Keratinocyte (primary cell): ENCODE measurements at regions not wholly inside any gene's neighbourhood (a gene's known extent, or its start where the extent isn't known, plus 50 kb on each side); places are given as distances from the start of the nearest gene placed in this dataset.

Experiments used
- DNase-seq: peaks from one replicate; pipeline ENCODE4 v3.0.0-alpha.2; 2011; ENCODE audit warnings: low read depth, missing footprints, low spot score
- FAIRE-seq: peaks from 2 replicates; lab custom pipeline; 2011; peaks lifted over from hg19 to GRCh38; lab: Jason Lieb, UNC
- H2AFZ ChIP-seq: 2 replicates; pipeline ENCODE4 v1.6.0; 2012; ENCODE audit warnings: low read length, control low read depth, inconsistent platforms; ENCODE audit not compliant: control insufficient read depth
- H3K27ac ChIP-seq: 2 replicates; pipeline ENCODE4 v1.5.1; 2011; ENCODE audit warnings: low read length; ENCODE audit not compliant: control insufficient read depth, insufficient read depth
- H3K27me3 ChIP-seq: 3 replicates; pipeline ENCODE4 v1.6.0; 2011; ENCODE audit warnings: low read length; ENCODE audit not compliant: control insufficient read depth, insufficient read depth; ENCODE audit errors: extremely low read depth
- H3K36me3 ChIP-seq, 2 experiments: 2 replicates in 1 of 2; 3 replicates in 1 of 2; pipeline ENCODE4 v1.5.1; 2011; ENCODE audit warnings: low read length in 2 of 2, mild to moderate bottlenecking in 1 of 2; ENCODE audit not compliant: control insufficient read depth in 2 of 2, insufficient read depth in 2 of 2; ENCODE audit errors: extremely low read depth in 1 of 2
- H3K4me1 ChIP-seq: 3 replicates; pipeline ENCODE4 v1.5.1; 2011; ENCODE audit warnings: low read length; ENCODE audit not compliant: control insufficient read depth, insufficient read depth; ENCODE audit errors: extremely low read depth
- H3K4me2 ChIP-seq: 3 replicates; pipeline ENCODE4 v1.6.0; 2011; ENCODE audit warnings: low read depth, low read length; ENCODE audit not compliant: control insufficient read depth, insufficient read depth; ENCODE audit errors: extremely low read depth
- H3K4me3 ChIP-seq, 3 experiments: fragments of 200-600 bp in 1 of 3; sonication (generic) in 1 of 3; 2 replicates in 2 of 3; 3 replicates in 1 of 3; pipeline ENCODE4 v1.5.1; 2011 to 2016; ENCODE audit warnings: low read length in 3 of 3, mild to moderate bottlenecking in 3 of 3, control low read depth in 2 of 3, inconsistent platforms in 1 of 3, low read depth in 1 of 3, mixed read lengths in 1 of 3, mixed run types in 1 of 3, moderate library complexity in 1 of 3; ENCODE audit not compliant: control insufficient read depth in 2 of 3, insufficient read depth in 2 of 3; ENCODE audit errors: extremely low read depth in 1 of 3
- H3K79me2 ChIP-seq: 2 replicates; pipeline ENCODE4 v1.6.0; 2012; ENCODE audit warnings: low read length; ENCODE audit not compliant: control insufficient read depth, insufficient read depth
- H3K9ac ChIP-seq: 3 replicates; pipeline ENCODE4 v1.6.0; 2011; ENCODE audit warnings: low read length; ENCODE audit not compliant: control insufficient read depth, insufficient read depth; ENCODE audit errors: extremely low read depth
- H3K9me1 ChIP-seq: 3 replicates; pipeline ENCODE4 v1.6.0; 2011; ENCODE audit warnings: low read length; ENCODE audit not compliant: control insufficient read depth, insufficient read depth; ENCODE audit errors: extremely low read depth
- H3K9me3 ChIP-seq: 2 replicates; pipeline ENCODE4 v1.5.1; 2012; ENCODE audit warnings: low read depth, low read length; ENCODE audit not compliant: control insufficient read depth
- H4K20me1 ChIP-seq: 3 replicates; pipeline ENCODE4 v1.6.0; 2011; ENCODE audit warnings: low read length; ENCODE audit not compliant: control insufficient read depth, insufficient read depth; ENCODE audit errors: extremely low read depth
- CTCF ChIP-seq, 3 experiments: IDR thresholded peaks in 1 of 3; conservative IDR thresholded peaks in 1 of 3; optimal IDR thresholded peaks in 1 of 3; 2 replicates in 2 of 3; 3 replicates in 1 of 3; pipeline versions ENCODE3 to v1.5.1; 2011; ENCODE audit warnings: low read length in 3 of 3, mild to moderate bottlenecking in 3 of 3, moderate library complexity in 2 of 3, control low read depth in 1 of 3, inconsistent platforms in 1 of 3; ENCODE audit not compliant: insufficient read depth in 2 of 3; ENCODE audit errors: extremely low read depth in 1 of 3
- EZH2 ChIP-seq: IDR thresholded peaks from one replicate; pipeline ENCODE4 v1.6.1; 2012; ENCODE audit warnings: inconsistent platforms, mild to moderate bottlenecking, low read length, moderate library complexity
- dilution Hi-C: fragments of 300-500 bp; cut with MboI; formaldehyde crosslinking; loops from one replicate; pipeline ENCODE4 v1.7.0; 2020; ENCODE audit warnings: low sequenced_read_pairs; ENCODE audit not compliant: extremely low pct_ligation_motif_present

GRCh38 chr11:37770145-37770544 is 1172.1 kb upstream of the RAG2 start:
- FAIRE-seq = no peak
- Histone ChIP-seq H3K9me3 (no peaks in the 10 kb centered on the region), H3K4me1 (peaks cover 3% of the 10 kb centered on the region)

GRCh38 chr11:37762079-37762478 is 1164.0 kb upstream of the RAG2 start:
- Histone ChIP-seq H3K9me1 (no peaks in the 10 kb centered on the region), H4K20me1 (no peaks in the 10 kb centered on the region), H3K27ac (no peak overlapping the region), H3K4me2 (no peak overlapping the region), H3K79me2 (no peaks in the 10 kb centered on the region), H3K4me3 (no peak overlapping the region), H2AFZ (no peak overlapping the region), H3K9me3 (no peaks in the 10 kb centered on the region), H3K36me3 (no peaks in the 10 kb centered on the region), H3K4me1 (no peaks in the 10 kb centered on the region), H3K9ac (no peak overlapping the region), H3K27me3 (no peaks in the 10 kb centered on the region)
- TF ChIP-seq CTCF (optimal IDR thresholded peaks at IDR 0.05 in 1 of 3, IDR thresholded peaks at IDR 0.05 in 1 of 3, conservative IDR thresholded peaks at IDR 0.05 in 1 of 3; ENCODE audit: extremely low read depth in 1 of 3, insufficient read depth in 2 of 3, low read length in 3 of 3) (no peak), EZH2 (no peak)
- DNase-seq (no peak), FAIRE-seq (no peak)
- dilution Hi-C loops = no loop called here

More at GRCh38 chr11:37770145-37770544, 1172.1 kb upstream of the RAG2 start:
- Histone ChIP-seq H3K27ac (no peak overlapping the region), H3K36me3 (no peaks in the 10 kb centered on the region), H3K4me3 (no peak overlapping the region), H3K27me3 (no peaks in the 10 kb centered on the region), H4K20me1 (no peaks in the 10 kb centered on the region), H3K9me1 (no peaks in the 10 kb centered on the region), H3K9ac (no peak overlapping the region), H2AFZ (no peak overlapping the region), H3K4me2 (no peak overlapping the region), H3K79me2 (no peaks in the 10 kb centered on the region)
- TF ChIP-seq CTCF (optimal IDR thresholded peaks at IDR 0.05 in 1 of 3, IDR thresholded peaks at IDR 0.05 in 1 of 3, conservative IDR thresholded peaks at IDR 0.05 in 1 of 3; ENCODE audit: extremely low read depth in 1 of 3, insufficient read depth in 2 of 3, low read length in 3 of 3) (no peak), EZH2 (no peak)
- no peak for DNase-seq
- dilution Hi-C loops = no loop called here
